ENCODE measurements at regions not wholly inside any gene's neighbourhood (a gene's known extent, or its start where the extent isn't known, plus 50 kb on each side); places are given as distances from the start of the nearest gene placed in this dataset.

DNA sequence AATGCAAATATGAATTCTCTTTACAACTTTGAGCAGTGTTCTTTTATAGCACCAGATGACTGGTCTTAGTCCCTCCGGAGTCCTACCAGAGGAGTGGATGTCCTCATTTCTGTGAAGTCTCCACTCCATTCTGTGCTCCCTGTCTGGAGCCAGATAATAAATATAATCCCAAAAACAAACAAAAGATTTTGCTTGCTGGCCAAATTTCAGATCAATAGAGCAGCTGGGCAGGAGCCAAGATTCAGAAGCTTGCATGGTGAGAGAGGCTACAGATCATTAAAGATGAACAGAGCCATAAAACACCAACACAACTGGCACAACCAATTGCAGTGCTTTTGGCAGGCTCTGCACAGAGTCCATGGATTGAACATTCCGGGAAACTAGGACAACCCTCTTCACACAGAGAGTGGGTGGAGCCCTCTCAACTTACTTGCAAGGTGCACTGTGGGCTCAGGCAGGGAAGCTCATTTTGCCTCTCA, 231.5 kb upstream of the SNX7 start:
- no peak for ATAC-seq (ENCODE audit: low FRiP score)
- no peak for DNase-seq (ENCODE audit: low spot score)
- TF ChIP-seq CTCF (IDR thresholded peaks at IDR 0.05): no peak

- ATAC-seq (ENCODE audit: low FRiP score): no peak
- no peak for TF ChIP-seq CTCF (IDR thresholded peaks at IDR 0.05)
- no peak for DNase-seq (ENCODE audit: low spot score)
Measured at GRCh38 chr1:98428864-98429263, 232.7 kb upstream of the SNX7 start.

DNA sequence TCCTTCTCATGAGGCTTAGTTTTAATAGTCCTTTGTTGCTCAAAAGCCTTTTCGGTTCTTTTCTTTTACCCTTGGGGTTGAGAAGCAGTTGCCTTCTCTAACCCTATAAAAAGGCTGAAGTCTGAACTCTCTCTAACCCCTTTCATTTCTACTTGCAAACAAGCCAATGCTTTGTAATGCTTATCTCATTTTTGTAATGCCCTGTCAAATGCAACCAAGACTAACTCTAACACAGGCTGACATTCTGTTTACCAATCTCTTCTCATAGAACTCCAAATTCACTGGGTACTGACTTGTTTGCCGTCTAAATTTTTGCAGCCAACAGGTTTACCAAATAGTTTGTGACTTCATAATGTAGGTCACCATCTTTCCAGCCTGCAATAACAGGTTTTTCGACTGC, 233.9 kb upstream of the SNX7 start:
- no peak for DNase-seq (ENCODE audit: low spot score)
- ATAC-seq (ENCODE audit: low FRiP score): no peak
- TF ChIP-seq CTCF (IDR thresholded peaks at IDR 0.05): no peak

DNA sequence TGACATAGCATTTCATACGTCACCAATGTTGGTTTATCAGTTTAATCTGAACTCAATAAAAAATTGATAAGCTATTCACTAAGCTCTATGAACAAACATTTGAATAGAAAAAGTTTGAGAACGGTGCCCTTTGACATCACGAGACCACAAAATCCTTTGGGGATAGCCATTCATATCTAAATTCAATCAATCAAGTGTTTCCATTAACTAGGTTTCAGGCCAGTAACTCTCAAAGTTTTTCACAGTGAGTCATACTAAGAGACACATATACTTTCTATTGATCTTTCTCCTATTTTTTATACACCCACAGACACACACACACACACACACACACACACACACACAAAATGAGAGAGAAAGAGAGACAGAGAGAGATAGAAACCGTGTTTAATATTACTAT, 235.4 kb upstream of the SNX7 start:
- TF ChIP-seq CTCF (IDR thresholded peaks at IDR 0.05): no peak
- no peak for ATAC-seq (ENCODE audit: low FRiP score)
- no peak for DNase-seq (ENCODE audit: low spot score)

GRCh38 chr1:98422816-98423215, 238.7 kb upstream of the SNX7 start:
- no peak for ATAC-seq (ENCODE audit: low FRiP score)
- TF ChIP-seq CTCF (IDR thresholded peaks at IDR 0.05): no peak
- DNase-seq (ENCODE audit: low spot score): no peak

DNA sequence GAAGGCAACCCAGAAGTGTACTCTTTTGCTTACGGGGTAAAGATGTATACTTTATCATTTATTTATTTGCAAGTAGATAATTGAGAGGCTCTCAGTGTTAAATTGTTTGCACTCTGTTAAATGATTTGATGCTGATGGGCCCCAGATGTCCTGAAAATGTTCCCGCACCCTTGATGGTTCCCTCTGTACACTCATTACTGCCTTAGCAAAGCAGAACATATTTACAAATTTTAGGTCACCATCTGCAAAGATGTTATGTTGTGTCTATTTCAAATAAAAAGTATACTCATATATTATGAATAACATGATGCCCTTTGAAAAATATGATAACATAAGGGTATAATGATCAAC, 240.5 kb upstream of the SNX7 start:
- ATAC-seq (ENCODE audit: low FRiP score): no peak
- no peak for TF ChIP-seq CTCF (IDR thresholded peaks at IDR 0.05)
- no peak for DNase-seq (ENCODE audit: low spot score)

DNA sequence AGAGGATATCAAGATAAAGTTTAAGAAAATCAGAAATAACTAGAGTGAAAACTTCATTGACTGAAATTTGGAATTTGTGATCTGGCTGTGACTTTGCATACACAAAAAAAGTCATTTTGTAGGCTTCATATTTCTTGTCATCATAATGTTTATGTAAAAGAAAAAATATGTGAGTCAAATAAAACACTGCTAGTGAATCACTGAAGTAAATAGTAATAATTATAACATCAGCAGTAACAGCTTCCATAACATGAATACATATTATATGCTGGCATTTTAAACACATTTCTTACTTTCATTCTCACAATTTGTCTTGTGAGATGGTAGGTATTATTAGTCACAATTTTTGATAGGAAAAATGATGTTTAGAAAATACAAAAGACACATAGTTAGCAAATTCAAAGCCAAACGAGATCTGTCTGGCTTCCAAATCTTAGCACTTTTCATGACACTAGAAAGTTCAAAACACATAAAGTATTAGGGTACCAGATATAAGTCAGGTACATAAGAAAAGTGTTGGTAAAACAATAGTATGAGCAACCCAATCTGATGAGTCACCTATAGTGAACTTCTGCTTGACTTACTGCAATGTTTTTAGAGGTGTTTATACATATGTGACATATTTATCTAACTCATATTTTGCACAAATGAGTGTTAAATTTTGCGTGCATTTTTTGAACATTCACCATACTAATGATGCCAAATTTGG, 241.0 kb upstream of the SNX7 start:
- no peak for DNase-seq (ENCODE audit: low spot score)
- TF ChIP-seq CTCF (IDR thresholded peaks at IDR 0.05): no peak
- no peak for ATAC-seq (ENCODE audit: low FRiP score)

Measured in omental fat pad (tissue), 3 donors.